ENCODE measurements at regions not wholly inside any gene's neighbourhood (a gene's known extent, or its start where the extent isn't known, plus 50 kb on each side); places are given as distances from the start of the nearest gene placed in this dataset.
A peak's percentile ranks its signal among the peaks of the same experiment; 100 is the strongest.

DNA sequence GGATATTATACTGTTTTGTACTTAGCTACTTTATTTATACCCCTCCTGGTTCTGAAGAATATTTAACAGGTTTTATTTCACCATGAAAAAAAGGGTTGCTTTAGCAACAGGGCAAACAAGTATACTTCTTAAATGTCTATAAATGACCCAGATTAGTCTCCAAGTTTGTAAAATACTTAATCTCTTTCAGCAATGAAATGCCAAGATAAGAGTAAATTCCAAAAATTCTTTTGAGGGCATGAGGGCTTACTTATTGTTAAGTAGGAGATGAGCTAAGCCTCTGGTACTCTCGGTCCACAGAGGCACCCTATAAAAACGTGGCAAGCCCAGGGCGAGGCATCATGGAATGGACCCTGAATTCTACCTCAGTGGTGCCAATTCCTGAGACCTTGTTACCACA, 264.8 kb upstream of the NSMCE3 start:
- no peak overlapping the region for H3K4me3 ChIP-seq (ENCODE audit: low read depth, low read length)
- TF ChIP-seq CTCF (conservative IDR thresholded peaks at IDR 0.05; ENCODE audit: low read depth, low read length) = no peak
- DNase-seq (ENCODE audit: low read depth) = peak; percentile 16

DNA sequence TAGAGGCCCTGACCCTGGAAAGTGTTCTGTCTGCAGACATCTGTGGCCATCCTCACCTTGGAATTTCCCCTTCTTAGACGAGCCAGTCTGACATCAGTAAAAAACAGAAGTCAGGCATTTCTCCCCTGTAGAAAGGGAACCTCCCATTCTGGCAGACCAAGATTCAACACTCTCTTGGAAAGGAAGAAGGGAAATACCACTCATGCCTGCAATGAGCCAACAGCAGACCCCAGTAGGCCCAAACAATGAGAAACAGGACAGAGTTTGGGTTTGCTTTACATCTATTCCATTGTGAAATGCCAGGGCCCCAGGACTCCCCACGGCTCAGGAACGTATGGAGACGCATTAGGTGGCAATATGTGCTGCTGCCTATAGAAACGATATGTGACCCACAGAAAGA, 264.0 kb upstream of the NSMCE3 start:
- H3K4me3 ChIP-seq (ENCODE audit: low read depth, low read length) = no peak overlapping the region
- TF ChIP-seq CTCF (conservative IDR thresholded peaks at IDR 0.05; ENCODE audit: low read depth, low read length) = no peak
- peak; percentile 34 for DNase-seq (ENCODE audit: low read depth)

DNA sequence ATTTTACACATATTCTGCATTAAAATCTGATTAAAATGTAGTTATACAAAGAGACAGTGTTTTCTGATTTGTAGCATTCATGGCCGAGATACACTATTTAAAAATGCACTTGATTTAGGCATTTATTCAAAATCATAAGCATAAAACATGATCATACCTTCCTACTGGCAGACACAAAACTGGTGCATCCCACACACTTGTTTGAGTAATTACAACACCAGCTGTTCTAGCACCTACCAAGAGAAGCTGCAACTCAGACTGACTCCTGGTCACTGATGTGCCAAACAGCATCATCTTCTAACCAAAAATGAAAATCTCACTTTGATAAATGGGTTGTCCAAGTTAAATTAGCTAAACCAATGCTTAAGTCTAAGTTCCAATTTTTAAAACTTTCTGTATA, 262.7 kb upstream of the NSMCE3 start:
- TF ChIP-seq CTCF (conservative IDR thresholded peaks at IDR 0.05; ENCODE audit: low read depth, low read length) = no peak
- H3K4me3 ChIP-seq (ENCODE audit: low read depth, low read length) = no peak overlapping the region
- DNase-seq (ENCODE audit: low read depth) = no peak

DNA sequence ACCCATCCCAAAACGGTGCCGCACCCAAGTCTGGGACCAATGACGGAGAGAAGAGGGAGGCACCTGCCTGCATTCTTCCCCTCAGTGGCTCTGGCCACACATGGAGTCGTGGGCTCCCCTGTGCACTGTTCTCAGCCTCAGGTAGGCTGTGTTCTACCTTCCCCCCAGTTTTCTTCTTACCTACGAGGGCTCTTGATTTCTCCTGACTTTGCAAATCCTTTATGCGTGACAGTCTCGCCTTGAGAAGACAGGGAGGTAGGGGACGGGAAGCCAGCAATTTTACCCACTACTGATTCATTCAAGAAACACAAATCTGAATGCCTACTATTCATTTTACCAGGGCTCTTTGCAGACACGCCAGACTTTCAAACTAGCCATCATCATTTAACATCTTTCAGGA, 261.3 kb upstream of the NSMCE3 start:
- DNase-seq (ENCODE audit: low read depth) = no peak
- H3K4me3 ChIP-seq (ENCODE audit: low read depth, low read length) = no peak overlapping the region
- TF ChIP-seq CTCF (conservative IDR thresholded peaks at IDR 0.05; ENCODE audit: low read depth, low read length) = no peak

- DNase-seq (ENCODE audit: low read depth) = no peak
- no peak for TF ChIP-seq CTCF (conservative IDR thresholded peaks at IDR 0.05; ENCODE audit: low read depth, low read length)
Observed at GRCh38 chr15:29529043-29529442, 259.4 kb upstream of the NSMCE3 start.

GRCh38 chr15:29528276-29528675, 258.7 kb upstream of the NSMCE3 start:
- no peak overlapping the region for H3K4me3 ChIP-seq (ENCODE audit: low read depth, low read length)
- DNase-seq (ENCODE audit: low read depth) = no peak
- no peak for TF ChIP-seq CTCF (conservative IDR thresholded peaks at IDR 0.05; ENCODE audit: low read depth, low read length)

More at GRCh38 chr15:29529043-29529442, 259.4 kb upstream of the NSMCE3 start:
- no peak overlapping the region for H3K4me3 ChIP-seq (ENCODE audit: low read depth, low read length)

GRCh38 chr15:29526802-29527201, 257.2 kb upstream of the NSMCE3 start:
- TF ChIP-seq CTCF (conservative IDR thresholded peaks at IDR 0.05; ENCODE audit: low read depth, low read length) = no peak
- no peak for DNase-seq (ENCODE audit: low read depth)
- H3K4me3 ChIP-seq (ENCODE audit: low read depth, low read length) = no peak overlapping the region
